Neural cell (in vitro differentiated cells): ENCODE measurements at regions not wholly inside any gene's neighbourhood (a gene's known extent, or its start where the extent isn't known, plus 50 kb on each side); places are given as distances from the start of the nearest gene placed in this dataset.

Experiments
- CTCF ChIP-seq: fragments of 450-650 bp; IDR thresholded peaks from 2 replicates; pipeline ENCODE4 v1.5.1; 2014; ENCODE audit warnings: antibody characterized with exemption, mild to moderate bottlenecking, moderate library complexity; ENCODE audit not compliant: poor library complexity, severe bottlenecking
- EP300 ChIP-seq: fragments of 450-650 bp; conservative IDR thresholded peaks from 2 replicates; pipeline ENCODE4 v1.6.1; 2014; ENCODE audit warnings: antibody characterized with exemption, mild to moderate bottlenecking, moderate library complexity; ENCODE audit not compliant: poor library complexity, severe bottlenecking
- EZH2 ChIP-seq: fragments of 200-600, 300-800 bp; shearing (Covaris generic), sonication (generic); IDR thresholded peaks from 2 replicates; pipeline ENCODE4 v1.6.1; 2014; ENCODE audit warnings: antibody characterized with exemption, low read length, borderline replicate concordance, mild to moderate bottlenecking; ENCODE audit not compliant: insufficient read depth, poor library complexity, severe bottlenecking
- TAF1 ChIP-seq: IDR thresholded peaks from 2 replicates; pipeline ENCODE4 v1.6.1; 2012; ENCODE audit warnings: low read depth

DNA sequence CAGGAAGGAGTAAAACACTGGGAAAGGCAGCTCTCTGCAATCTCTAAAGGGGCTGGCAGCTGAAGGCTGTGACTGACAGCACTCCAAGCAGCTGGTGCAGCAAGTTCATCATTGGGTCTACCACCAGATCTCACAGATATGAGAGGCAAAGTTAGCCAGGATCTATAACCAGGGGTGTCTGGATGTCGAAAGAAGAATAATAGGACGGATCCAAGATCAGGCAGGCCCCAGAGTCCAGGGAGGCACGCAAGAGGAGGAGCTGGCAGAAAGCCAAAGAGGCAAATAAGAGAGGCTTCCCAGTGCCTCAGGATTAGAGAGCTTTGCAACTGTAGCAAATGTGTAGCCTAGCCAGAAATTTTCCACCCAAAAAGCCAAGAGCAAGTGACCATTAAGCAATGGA is 77.1 kb downstream of the RBMXL2 start:
- TF ChIP-seq EP300 (no peak), EZH2 (no peak), CTCF (no peak), TAF1 (no peak)
